IMR-90 (cell line): ENCODE measurements at regions not wholly inside any gene's neighbourhood (a gene's known extent, or its start where the extent isn't known, plus 50 kb on each side); places are given as distances from the start of the nearest gene placed in this dataset.

ENCODE experiments used
- ATAC-seq: fragments of 200-7000 bp; cut with Tn5 transposase; 2 replicates; pipeline ENCODE4 v1.9.1; 2020; ENCODE audit warnings: low read depth, mild to moderate bottlenecking, moderate library complexity
- BruUV-seq: library from RNA; stranded (reverse); fragments of 400-500 nt; replicated peaks from 2 replicates; lab custom pipeline; 2021; lab: Mats Ljungman, UMichigan
- CTCF ChIA-PET: fragments of 300-600 bp; formaldehyde crosslinking; extraction: SDS; loops from one replicate; lab custom pipeline; 2021; ENCODE audit warnings: antibody characterized with exemption; lab: Yijun Ruan, JAX
- POLR2A ChIA-PET: fragments of 300-600 bp; sonication (Branson Sonifier 250); formaldehyde crosslinking; loops from one replicate; lab custom pipeline; 2022; ENCODE audit warnings: antibody characterized with exemption; ENCODE audit not compliant: unreplicated experiment; lab: Charles Lee
- DNase-seq: peaks from one replicate; pipeline ENCODE4 v3.0.0; 2013
- H2AFZ ChIP-seq: replicated peaks from 2 replicates; pipeline ENCODE3; 2013; ENCODE audit warnings: low read length, mild to moderate bottlenecking; ENCODE audit not compliant: poor library complexity
- H2AK5ac ChIP-seq: 2 replicates; pipeline ENCODE4 v1.6.1; 2013; ENCODE audit warnings: low read depth, low read length, inconsistent platforms
- H2AK9ac ChIP-seq: replicated peaks from 2 replicates; pipeline ENCODE3; 2013; ENCODE audit warnings: mild to moderate bottlenecking, low read depth, low read length, moderate library complexity; ENCODE audit not compliant: poor library complexity
- H2BK120ac ChIP-seq: 2 replicates; pipeline ENCODE4 v1.6.1; 2013; ENCODE audit warnings: low read depth, low read length, inconsistent platforms
- H2BK15ac ChIP-seq: 3 replicates; pipeline ENCODE4 v1.6.1; 2013; ENCODE audit warnings: low read depth, low read length, inconsistent platforms
- H2BK20ac ChIP-seq: 2 replicates; pipeline ENCODE4 v1.6.1; 2013; ENCODE audit warnings: low read depth, mild to moderate bottlenecking, inconsistent platforms, low read length, moderate library complexity
- H2BK5ac ChIP-seq: 2 replicates; pipeline ENCODE4 v1.6.1; 2013; ENCODE audit warnings: mild to moderate bottlenecking, low read depth, low read length, inconsistent platforms; ENCODE audit not compliant: poor library complexity, severe bottlenecking
- H3K14ac ChIP-seq: replicated peaks from 2 replicates; pipeline ENCODE4 v1.6.1; 2013; ENCODE audit warnings: low read depth, low read length, inconsistent platforms
- H3K18ac ChIP-seq: 2 replicates; pipeline ENCODE4 v1.6.1; 2013; ENCODE audit warnings: low read depth, low read length, control low read depth
- H3K23ac ChIP-seq: 2 replicates; pipeline ENCODE4 v1.6.1; 2013; ENCODE audit warnings: low read depth, low read length, inconsistent platforms
- H3K27ac ChIP-seq: 2 replicates; pipeline ENCODE4 v1.5.1; 2013; ENCODE audit warnings: mild to moderate bottlenecking, control low read depth, low read length; ENCODE audit not compliant: insufficient read depth
- H3K27me3 ChIP-seq: 2 replicates; pipeline ENCODE4 v1.6.1; 2013; ENCODE audit warnings: low read length; ENCODE audit not compliant: control insufficient read depth, insufficient read depth
- H3K36me3 ChIP-seq: 2 replicates; pipeline ENCODE4 v1.6.1; 2013; ENCODE audit warnings: low read length, mixed read lengths; ENCODE audit not compliant: control insufficient read depth, insufficient read depth
- H3K4ac ChIP-seq: 2 replicates; pipeline ENCODE4 v1.6.1; 2013; ENCODE audit warnings: low read depth, low read length, inconsistent platforms
- H3K4me1 ChIP-seq: 2 replicates; pipeline ENCODE4 v1.6.1; 2013; ENCODE audit warnings: low read length, mixed read lengths; ENCODE audit not compliant: control insufficient read depth, insufficient read depth
- H3K4me2 ChIP-seq: 2 replicates; pipeline ENCODE4 v1.6.1; 2013; ENCODE audit warnings: low read depth, mild to moderate bottlenecking, control low read depth, low read length, moderate library complexity
- H3K4me3 ChIP-seq: 2 replicates; pipeline ENCODE4 v1.5.1; 2013; ENCODE audit warnings: low read depth, mild to moderate bottlenecking, control low read depth, low read length, moderate library complexity; ENCODE audit not compliant: insufficient read depth
- H3K56ac ChIP-seq: 2 replicates; pipeline ENCODE4 v1.6.1; 2013; ENCODE audit warnings: low read length, inconsistent platforms; ENCODE audit not compliant: insufficient read depth; ENCODE audit errors: extremely low read depth
- H3K79me1 ChIP-seq, 2 experiments: 2 replicates each; pipeline ENCODE4 v1.6.1; 2013; ENCODE audit warnings: low read length in 2 of 2, inconsistent platforms in 1 of 2, low read depth in 1 of 2
- H3K9ac ChIP-seq: 2 replicates; pipeline ENCODE4 v1.6.1; 2013; ENCODE audit warnings: low read depth, low read length, control low read depth
- H3K9me1 ChIP-seq: 2 replicates; pipeline ENCODE4 v1.6.1; 2013; ENCODE audit warnings: low read length, inconsistent platforms; ENCODE audit not compliant: insufficient read depth
- H3K9me3 ChIP-seq: 2 replicates; pipeline ENCODE4 v1.6.1; 2013; ENCODE audit warnings: low read length; ENCODE audit not compliant: control insufficient read depth, insufficient read depth
- H4K20me1 ChIP-seq: 2 replicates; pipeline ENCODE4 v1.6.1; 2013; ENCODE audit warnings: low read length, inconsistent platforms; ENCODE audit not compliant: insufficient read depth
- H4K5ac ChIP-seq: 2 replicates; pipeline ENCODE4 v1.6.1; 2013; ENCODE audit warnings: mild to moderate bottlenecking, low read depth, low read length, control low read depth
- H4K8ac ChIP-seq, 2 experiments: 2 replicates each; pipeline ENCODE4 v1.6.1; 2013; ENCODE audit warnings: low read depth in 2 of 2, low read length in 2 of 2, control low read depth in 1 of 2, inconsistent platforms in 1 of 2
- H4K91ac ChIP-seq: 2 replicates; pipeline ENCODE4 v1.6.1; 2013; ENCODE audit warnings: low read depth, low read length, inconsistent platforms; ENCODE audit not compliant: insufficient read depth
- BHLHE40 ChIP-seq: fragments of 150-350 bp; IDR thresholded peaks from 2 replicates; pipeline ENCODE4 v1.6.1; 2016; ENCODE audit warnings: mild to moderate bottlenecking, low read depth, low read length
- CEBPB ChIP-seq: IDR thresholded peaks from 2 replicates; pipeline ENCODE4 v1.6.1; 2012; ENCODE audit warnings: low read depth, low read length, improper control_type of control experiment
- CHD1 ChIP-seq: IDR thresholded peaks from 2 replicates; pipeline ENCODE4 v1.6.1; 2012; ENCODE audit warnings: low read depth, low read length, improper control_type of control experiment
- FOS ChIP-seq: fragments of 150-350 bp; IDR thresholded peaks from 2 replicates; pipeline ENCODE4 v1.6.1; 2016; ENCODE audit warnings: low read depth, low read length
- MAFK ChIP-seq: IDR thresholded peaks from 2 replicates; pipeline ENCODE4 v1.6.1; 2012; ENCODE audit warnings: low read depth, low read length, improper control_type of control experiment
- MAZ ChIP-seq: IDR thresholded peaks from 2 replicates; pipeline ENCODE4 v1.6.1; 2012; ENCODE audit warnings: low read depth, mild to moderate bottlenecking, low read length, improper control_type of control experiment, moderate library complexity, borderline replicate concordance
- MXI1 ChIP-seq: IDR thresholded peaks from 2 replicates; pipeline ENCODE4 v1.6.1; 2012; ENCODE audit warnings: low read depth, mild to moderate bottlenecking, low read length, moderate library complexity, borderline replicate concordance
- NFE2L2 ChIP-seq: fragments of 150-350 bp; IDR thresholded peaks from 2 replicates; pipeline ENCODE4 v1.6.1; 2016; ENCODE audit warnings: low read depth, mild to moderate bottlenecking, low read length
- POLR2A ChIP-seq: IDR thresholded peaks from 2 replicates; pipeline ENCODE4 v1.6.1; 2012; ENCODE audit warnings: mild to moderate bottlenecking, low read depth, low read length
- RAD21 ChIP-seq: IDR thresholded peaks from 2 replicates; pipeline ENCODE4 v1.6.1; 2012; ENCODE audit warnings: low read length, improper control_type of control experiment
- RCOR1 ChIP-seq: IDR thresholded peaks from 2 replicates; pipeline ENCODE4 v1.6.1; 2012; ENCODE audit warnings: mild to moderate bottlenecking, low read length, improper control_type of control experiment; ENCODE audit not compliant: insufficient replicate concordance
- RFX5 ChIP-seq: IDR thresholded peaks from 2 replicates; pipeline ENCODE4 v1.8.0; 2012; ENCODE audit warnings: low read depth, mild to moderate bottlenecking, low read length, moderate library complexity
- SMC3 ChIP-seq: fragments of 150-350 bp; IDR thresholded peaks from 2 replicates; pipeline ENCODE4 v1.6.1; 2016; ENCODE audit warnings: low read depth, mild to moderate bottlenecking, antibody characterized with exemption, low read length, moderate library complexity
- WGBS, 2 experiments: methylation state at CpG; one replicate each; pipeline versions ENCODE4 v1.1.5 to v1.1.7; 2013; ENCODE audit warnings: missing lambda C conversion rate in 2 of 2; ENCODE audit not compliant: insufficient read length in 1 of 2; ENCODE audit errors: extremely low coverage in 2 of 2; 5-methylcytosine and 5-hydroxymethylcytosine counted together
- dilution Hi-C: fragments of 300-500 bp; cut with HindIII; formaldehyde crosslinking; loops from one replicate; pipeline ENCODE4 v1.14.3; 2018; ENCODE audit warnings: low sequenced_read_pairs; ENCODE audit not compliant: unreplicated experiment
- in situ Hi-C: fragments of 300-500 bp; cut with MboI; formaldehyde crosslinking; loops from 3 replicates; pipeline ENCODE4 v1.14.3; 2019; ENCODE audit warnings: low sequenced_read_pairs, inconsistent platforms, mixed read lengths
- intact Hi-C: fragments of 100-400 bp; cut with micrococcal nuclease; formaldehyde crosslinking; loops from 2 replicates; pipeline ENCODE4 v1.10.0; 2022
- TF ChIP-seq, protein P1 (sequence below): fragments of 150-350 bp; IDR thresholded peaks from 2 replicates; pipeline ENCODE4 v1.6.1; 2016; ENCODE audit warnings: low read depth, mild to moderate bottlenecking, low read length, moderate library complexity, borderline replicate concordance
- TF ChIP-seq, protein P2 (sequence below): conservative IDR thresholded peaks from 2 replicates; pipeline ENCODE4 v1.5.1; 2012; ENCODE audit warnings: mild to moderate bottlenecking, low read depth, low read length, improper control_type of control experiment
- TF ChIP-seq, protein P3 (sequence below): fragments of 150-350 bp; IDR thresholded peaks from 2 replicates; pipeline ENCODE4 v1.6.1; 2017; ENCODE audit warnings: mild to moderate bottlenecking, antibody characterized with exemption, low read length, low read depth

DNA sequence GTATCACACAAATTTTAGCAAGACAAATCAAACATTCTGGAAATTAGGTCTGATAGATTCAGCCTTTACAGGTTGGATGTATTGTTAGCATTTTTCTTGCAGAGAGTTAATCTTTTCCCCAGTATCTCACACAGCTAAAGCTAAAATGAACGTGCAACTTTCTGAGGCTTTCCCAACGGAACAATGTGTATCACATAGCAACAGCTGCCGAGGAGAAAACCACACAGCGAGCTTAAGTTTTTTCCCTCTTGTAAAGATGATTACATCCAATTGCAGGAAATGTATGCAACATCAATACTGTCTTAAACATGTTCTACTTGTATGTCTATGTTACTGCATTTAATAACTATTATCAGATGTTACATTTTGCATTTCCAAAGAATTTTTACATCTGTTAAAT, 182.2 kb downstream of the CCDC59 start:
- H3K36me3 ChIP-seq, result no peaks in the 10 kb centered on the region
- no peak overlapping the region for H4K91ac ChIP-seq
- H3K79me1 ChIP-seq, result no peaks in the 10 kb centered on the region
- intact Hi-C loops, result no loop called here
- no peak overlapping the region for H3K4me2 ChIP-seq
- H4K8ac ChIP-seq, result no peak overlapping the region
- no CpG with 5 or more reads among the region's 4 CpGs for WGBS, 2 experiments
- no peak for DNase-seq
- TF ChIP-seq FOS (no peak), RCOR1 (no peak), SMC3 (no peak), RFX5 (no peak), RAD21 (no peak), MXI1 (no peak), BHLHE40 (no peak), NFE2L2 (no peak), CHD1 (no peak), CEBPB (no peak), MAFK (no peak), POLR2A (no peak), MAZ (no peak)
- TF ChIP-seq, protein P1, sequence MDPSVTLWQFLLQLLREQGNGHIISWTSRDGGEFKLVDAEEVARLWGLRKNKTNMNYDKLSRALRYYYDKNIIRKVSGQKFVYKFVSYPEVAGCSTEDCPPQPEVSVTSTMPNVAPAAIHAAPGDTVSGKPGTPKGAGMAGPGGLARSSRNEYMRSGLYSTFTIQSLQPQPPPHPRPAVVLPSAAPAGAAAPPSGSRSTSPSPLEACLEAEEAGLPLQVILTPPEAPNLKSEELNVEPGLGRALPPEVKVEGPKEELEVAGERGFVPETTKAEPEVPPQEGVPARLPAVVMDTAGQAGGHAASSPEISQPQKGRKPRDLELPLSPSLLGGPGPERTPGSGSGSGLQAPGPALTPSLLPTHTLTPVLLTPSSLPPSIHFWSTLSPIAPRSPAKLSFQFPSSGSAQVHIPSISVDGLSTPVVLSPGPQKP, result no peak
- TF ChIP-seq, protein P2, sequence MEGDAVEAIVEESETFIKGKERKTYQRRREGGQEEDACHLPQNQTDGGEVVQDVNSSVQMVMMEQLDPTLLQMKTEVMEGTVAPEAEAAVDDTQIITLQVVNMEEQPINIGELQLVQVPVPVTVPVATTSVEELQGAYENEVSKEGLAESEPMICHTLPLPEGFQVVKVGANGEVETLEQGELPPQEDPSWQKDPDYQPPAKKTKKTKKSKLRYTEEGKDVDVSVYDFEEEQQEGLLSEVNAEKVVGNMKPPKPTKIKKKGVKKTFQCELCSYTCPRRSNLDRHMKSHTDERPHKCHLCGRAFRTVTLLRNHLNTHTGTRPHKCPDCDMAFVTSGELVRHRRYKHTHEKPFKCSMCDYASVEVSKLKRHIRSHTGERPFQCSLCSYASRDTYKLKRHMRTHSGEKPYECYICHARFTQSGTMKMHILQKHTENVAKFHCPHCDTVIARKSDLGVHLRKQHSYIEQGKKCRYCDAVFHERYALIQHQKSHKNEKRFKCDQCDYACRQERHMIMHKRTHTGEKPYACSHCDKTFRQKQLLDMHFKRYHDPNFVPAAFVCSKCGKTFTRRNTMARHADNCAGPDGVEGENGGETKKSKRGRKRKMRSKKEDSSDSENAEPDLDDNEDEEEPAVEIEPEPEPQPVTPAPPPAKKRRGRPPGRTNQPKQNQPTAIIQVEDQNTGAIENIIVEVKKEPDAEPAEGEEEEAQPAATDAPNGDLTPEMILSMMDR, result no peak
- TF ChIP-seq, protein P3, sequence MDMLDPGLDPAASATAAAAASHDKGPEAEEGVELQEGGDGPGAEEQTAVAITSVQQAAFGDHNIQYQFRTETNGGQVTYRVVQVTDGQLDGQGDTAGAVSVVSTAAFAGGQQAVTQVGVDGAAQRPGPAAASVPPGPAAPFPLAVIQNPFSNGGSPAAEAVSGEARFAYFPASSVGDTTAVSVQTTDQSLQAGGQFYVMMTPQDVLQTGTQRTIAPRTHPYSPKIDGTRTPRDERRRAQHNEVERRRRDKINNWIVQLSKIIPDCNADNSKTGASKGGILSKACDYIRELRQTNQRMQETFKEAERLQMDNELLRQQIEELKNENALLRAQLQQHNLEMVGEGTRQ, result no peak
- ATAC-seq, result no peak
- no peak overlapping the region for H2BK20ac ChIP-seq
- no peak overlapping the region for H2AK9ac ChIP-seq
- H3K56ac ChIP-seq, result no peak overlapping the region
- no peaks in the 10 kb centered on the region for H3K9me1 ChIP-seq
- BruUV-seq, result no TSS peak
- peaks cover 4% of the 10 kb centered on the region; the same call in 1 of the 2 replicates for H3K9me3 ChIP-seq
- no peak overlapping the region for H3K9ac ChIP-seq
- CTCF ChIA-PET, result no interaction called here
- H3K4me3 ChIP-seq, result no peak overlapping the region
- no peaks in the 10 kb centered on the region for H4K20me1 ChIP-seq
- no peak overlapping the region for H2AFZ ChIP-seq
- H3K18ac ChIP-seq, result no peak overlapping the region
- POLR2A ChIA-PET, result no interaction called here
- no peak overlapping the region for H3K23ac ChIP-seq
- H2BK5ac ChIP-seq, result no peak overlapping the region
- H2BK15ac ChIP-seq, result no peak overlapping the region
- no peak overlapping the region for H2AK5ac ChIP-seq
- no peak overlapping the region for H2BK120ac ChIP-seq
- dilution Hi-C loops, result no loop called here
- H3K14ac ChIP-seq, result no peak overlapping the region
- no peak overlapping the region for H3K27ac ChIP-seq
- in situ Hi-C loops, result no loop called here
- H3K4me1 ChIP-seq, result no peaks in the 10 kb centered on the region
- H3K4ac ChIP-seq, result no peak overlapping the region
- H3K27me3 ChIP-seq, result no peaks in the 10 kb centered on the region
- H4K5ac ChIP-seq, result no peak overlapping the region
